ENCODE measurements at regions not wholly inside any gene's neighbourhood (a gene's known extent, or its start where the extent isn't known, plus 50 kb on each side); places are given as distances from the start of the nearest gene placed in this dataset.

DNA sequence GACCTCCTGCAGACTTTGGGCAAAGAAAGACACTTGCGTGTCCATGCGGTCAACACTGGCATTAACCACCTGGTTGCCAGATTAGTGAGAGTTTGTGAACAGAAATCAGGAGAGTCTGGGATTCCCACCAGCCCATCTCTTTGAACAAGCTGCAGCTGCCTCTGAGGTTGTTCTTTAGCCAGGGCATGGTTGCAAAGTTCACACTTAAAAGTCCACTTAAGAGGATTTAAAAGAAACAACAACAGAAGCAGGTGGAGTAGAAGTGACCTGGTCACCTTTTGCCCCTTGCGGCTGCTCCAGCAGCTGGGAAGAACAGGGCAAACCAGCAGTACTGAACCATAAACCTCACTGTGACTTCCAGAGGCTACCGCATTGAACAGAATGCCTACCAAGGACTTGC lies 97.3 kb downstream of the FOXB1 start:
- no peak for TF ChIP-seq CTCF (IDR thresholded peaks at IDR 0.05; ENCODE audit: extremely low read depth in 1 of 2, insufficient read depth in 1 of 2, low read depth in 1 of 2, low read length in 2 of 2)
- TF ChIP-seq FOS (IDR thresholded peaks at IDR 0.05; ENCODE audit: borderline replicate concordance, insufficient read depth, low read length), result no peak
- no peak for TF ChIP-seq POLR2A (IDR thresholded peaks at IDR 0.05; ENCODE audit: low read depth, low read length)
- no peak for TF ChIP-seq POLR2AphosphoS5 (IDR thresholded peaks at IDR 0.05; ENCODE audit: insufficient read depth, low read depth, low read length)
- no peak for TF ChIP-seq EZH2 (IDR thresholded peaks at IDR 0.05; ENCODE audit: borderline replicate concordance, low read depth, low read length, severe bottlenecking)
- TF ChIP-seq MAX (IDR thresholded peaks at IDR 0.05; ENCODE audit: insufficient read depth, insufficient read length), result no peak
- TF ChIP-seq GATA2 (IDR thresholded peaks at IDR 0.05; ENCODE audit: insufficient read depth, insufficient read length, low read depth, low read length), result no peak
- TF ChIP-seq JUN (IDR thresholded peaks at IDR 0.05; ENCODE audit: borderline replicate concordance, insufficient read depth, insufficient read length, low read depth), result no peak
